Cardiac muscle cell (in vitro differentiated cells and primary cell): ENCODE measurements at regions not wholly inside any gene's neighbourhood (a gene's known extent, or its start where the extent isn't known, plus 50 kb on each side); places are given as distances from the start of the nearest gene placed in this dataset.

Experiments
- DNase-seq, 2 donors: peaks; one replicate each; pipeline versions ENCODE4 v3.0.0 to v3.0.0-alpha.2; 2010 to 2017; ENCODE audit warnings: low read depth in 1 of 2, low spot score in 1 of 2
- H3K27ac ChIP-seq: fragments of 200-600 bp; sonication (generic); 2 replicates; pipeline ENCODE4 v1.5.1; 2016
- H3K27me3 ChIP-seq: fragments of 200-600 bp; sonication (generic); 2 replicates; pipeline ENCODE4 v1.6.0; 2016; ENCODE audit warnings: control low read depth
- H3K36me3 ChIP-seq: fragments of 200-600 bp; sonication (generic); 2 replicates; pipeline ENCODE4 v1.5.1; 2016; ENCODE audit warnings: control low read depth
- H3K4me1 ChIP-seq: fragments of 200-600 bp; sonication (generic); 2 replicates; pipeline ENCODE4 v1.8.1; 2017; ENCODE audit warnings: low read depth, mild to moderate bottlenecking, mixed run types
- H3K4me3 ChIP-seq: fragments of 200-600 bp; sonication (generic); 2 replicates; pipeline ENCODE4 v1.5.1; 2016; ENCODE audit warnings: mild to moderate bottlenecking
- H3K9me3 ChIP-seq: fragments of 200-600 bp; sonication (generic); 2 replicates; pipeline ENCODE4 v1.5.1; 2017; ENCODE audit warnings: low read depth, mild to moderate bottlenecking, control low read depth
- CTCF ChIP-seq: IDR thresholded peaks from 2 replicates; pipeline ENCODE4 v1.5.1; 2012; ENCODE audit warnings: low read depth, mild to moderate bottlenecking, low read length

- no peak for TF ChIP-seq CTCF
- peaks cover 4% of the 10 kb centered on the region for H3K27me3 ChIP-seq
- H3K9me3 ChIP-seq: no peaks in the 10 kb centered on the region
- peak overlapping the region; percentile 50 for H3K4me3 ChIP-seq
- H3K4me1 ChIP-seq: no peaks in the 10 kb centered on the region
- peak in 1 of 2 donors; percentile 1 for DNase-seq
- H3K27ac ChIP-seq: no peak overlapping the region
- no peaks in the 10 kb centered on the region for H3K36me3 ChIP-seq
Observed at GRCh38 chrX:45850197-45850774, 649.6 kb upstream of the DIPK2B start.

DNA sequence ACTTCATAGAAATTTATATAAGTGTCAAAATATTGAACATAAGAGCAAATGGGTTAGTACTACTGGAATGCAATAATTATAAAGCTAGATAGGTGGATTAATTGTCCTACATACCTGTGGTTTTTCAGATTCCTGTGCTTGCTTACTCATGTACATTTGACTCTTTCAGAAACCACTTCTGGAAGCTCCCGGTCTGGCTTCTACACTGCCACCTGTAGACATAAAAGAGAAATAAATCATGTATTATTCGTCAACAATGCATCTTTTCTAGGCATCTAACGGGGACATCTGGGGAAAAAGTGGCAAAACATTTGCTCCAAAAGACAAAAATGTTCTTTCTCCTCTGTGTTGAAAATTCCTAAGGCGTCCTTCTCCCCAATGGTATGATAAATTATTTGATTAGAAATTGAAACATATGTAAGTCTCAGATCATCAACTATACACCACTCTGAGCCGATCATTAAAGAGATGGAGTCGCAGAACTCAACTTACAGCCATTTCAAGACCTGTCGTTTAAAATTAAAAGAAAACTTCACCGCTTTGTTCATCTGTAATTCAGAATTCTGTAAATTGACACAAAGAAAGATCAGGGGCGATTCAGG, 648.7 kb upstream of the DIPK2B start:
- Histone ChIP-seq H3K27ac (no peak overlapping the region), H3K9me3 (no peaks in the 10 kb centered on the region), H3K4me1 (no peaks in the 10 kb centered on the region), H3K36me3 (no peaks in the 10 kb centered on the region), H3K4me3 (no peak overlapping the region), H3K27me3 (peaks cover 4% of the 10 kb centered on the region)
- peak; percentile 30 to 73 for DNase-seq
- peak; percentile 40 for TF ChIP-seq CTCF

DNA sequence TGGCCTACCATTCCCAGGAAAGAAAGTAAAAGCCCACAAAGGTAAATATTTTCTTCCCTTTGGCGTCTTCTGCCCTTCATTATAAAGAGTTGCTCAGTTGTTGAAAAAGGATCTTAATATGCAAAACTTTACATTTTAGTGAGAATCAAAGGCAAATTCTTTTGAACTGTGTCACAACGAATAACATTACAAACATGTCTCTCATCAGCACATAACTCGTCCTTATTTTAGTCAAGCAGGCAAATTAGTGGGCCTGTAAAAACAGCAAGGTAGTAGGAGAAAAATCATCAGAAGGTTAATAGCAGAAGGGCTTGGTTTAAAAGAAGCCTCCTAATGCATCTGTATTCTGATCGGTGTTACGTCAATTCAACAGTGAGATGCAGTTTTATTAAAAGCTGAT, 647.3 kb upstream of the DIPK2B start:
- H3K27ac ChIP-seq: no peak overlapping the region

DNA sequence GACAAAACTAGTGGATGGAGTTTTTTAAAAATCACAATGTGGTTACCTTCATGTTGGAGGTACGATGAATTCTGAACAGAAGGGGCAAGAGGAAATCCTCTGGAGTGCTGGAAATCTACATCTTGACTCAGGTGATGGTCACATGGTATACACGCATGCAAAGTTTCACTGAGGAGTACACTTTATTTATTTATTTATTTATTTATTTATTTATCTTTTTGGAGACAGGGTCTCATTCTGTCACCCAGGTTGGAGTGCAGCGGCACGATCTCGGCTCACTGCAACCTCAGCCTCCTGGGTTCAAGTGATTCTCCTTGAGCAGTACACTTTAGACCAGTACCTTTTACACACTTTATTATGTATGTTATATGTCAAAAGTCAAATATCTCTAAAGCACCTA, 645.7 kb upstream of the DIPK2B start:
- Histone ChIP-seq H3K36me3 (no peaks in the 10 kb centered on the region), H3K4me1 (no peaks in the 10 kb centered on the region), H3K9me3 (no peaks in the 10 kb centered on the region), H3K27me3 (peaks cover 4% of the 10 kb centered on the region), H3K27ac (no peak overlapping the region), H3K4me3 (no peak overlapping the region)
- no peak for DNase-seq
- no peak for TF ChIP-seq CTCF

More for the DNA sequence above, 647.3 kb upstream of the DIPK2B start:
- Histone ChIP-seq H3K27me3 (peaks cover 4% of the 10 kb centered on the region), H3K4me3 (no peak overlapping the region), H3K36me3 (no peaks in the 10 kb centered on the region), H3K4me1 (no peaks in the 10 kb centered on the region), H3K9me3 (no peaks in the 10 kb centered on the region)
- no peak for DNase-seq
- TF ChIP-seq CTCF: no peak

DNA sequence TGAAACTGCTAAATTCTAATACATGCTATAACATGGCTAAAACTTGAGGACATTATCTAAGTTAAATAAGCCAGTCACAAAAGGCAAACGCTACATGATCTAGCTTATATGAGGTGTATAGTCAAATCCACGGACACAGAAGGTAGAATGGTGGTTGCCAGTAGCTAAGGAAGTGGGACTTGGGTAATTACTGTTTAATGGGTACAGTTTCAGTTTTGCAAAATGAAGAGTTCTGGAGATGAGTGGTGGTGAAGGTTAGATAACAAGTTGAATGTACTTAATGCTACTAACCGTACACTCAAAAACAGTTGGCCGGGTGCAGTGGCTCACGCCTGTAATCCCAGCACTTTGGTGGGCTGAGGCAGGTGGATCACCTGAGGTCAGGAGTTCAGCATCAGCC, 644.5 kb upstream of the DIPK2B start:
- H3K36me3 ChIP-seq: no peaks in the 10 kb centered on the region
- no peaks in the 10 kb centered on the region for H3K4me1 ChIP-seq
- TF ChIP-seq CTCF: no peak
- no peak overlapping the region for H3K27ac ChIP-seq
- DNase-seq: no peak
- peaks cover under 1% of the 10 kb centered on the region for H3K27me3 ChIP-seq
- no peaks in the 10 kb centered on the region for H3K9me3 ChIP-seq
- no peak overlapping the region for H3K4me3 ChIP-seq
